PC-9 (cell line): ENCODE measurements at regions not wholly inside any gene's neighbourhood (a gene's known extent, or its start where the extent isn't known, plus 50 kb on each side); places are given as distances from the start of the nearest gene placed in this dataset.

Experiments used
- BruUV-seq: library from RNA; stranded (reverse); fragments of 400-500 nt; replicated peaks from 2 replicates; lab custom pipeline; 2021; lab: Mats Ljungman, UMichigan
- CTCF ChIA-PET: fragments of 300-600 bp; sonication (Branson Sonifier 250); formaldehyde crosslinking; loops from one replicate; lab custom pipeline; 2022; ENCODE audit warnings: antibody characterized with exemption; lab: Charles Lee
- POLR2A ChIA-PET: fragments of 300-600 bp; sonication (Branson Sonifier 250); formaldehyde crosslinking; loops from one replicate; lab custom pipeline; 2022; ENCODE audit warnings: antibody characterized with exemption; ENCODE audit not compliant: unreplicated experiment; lab: Charles Lee
- DNase-seq, 2 experiments: peaks; one replicate each; pipeline versions ENCODE4 v3.0.0 to v3.0.0-alpha.2; 2015 to 2022; ENCODE audit warnings: mixed read lengths in 1 of 2
- H2AFZ ChIP-seq: fragments of 200-600 bp; sonication (generic); 2 replicates; pipeline ENCODE4 v1.8.1; 2017; ENCODE audit warnings: antibody characterized with exemption
- H3F3A ChIP-seq: fragments of 200-600 bp; sonication (generic); 2 replicates; pipeline ENCODE4 v1.8.1; 2017; ENCODE audit warnings: antibody characterized with exemption, mild to moderate bottlenecking, low read depth; ENCODE audit not compliant: insufficient read depth
- H3K27ac ChIP-seq: fragments of 200-600 bp; sonication (generic); 2 replicates; pipeline ENCODE4 v1.6.1; 2016; ENCODE audit warnings: mixed run types
- H3K27me3 ChIP-seq: fragments of 200-600 bp; sonication (generic); 2 replicates; pipeline ENCODE4 v1.6.1; 2016; ENCODE audit warnings: low read depth, mixed run types; ENCODE audit not compliant: insufficient read depth
- H3K36me3 ChIP-seq: fragments of 200-600 bp; sonication (generic); 2 replicates; pipeline ENCODE4 v1.6.1; 2016; ENCODE audit warnings: low read depth, mixed run types
- H3K4me1 ChIP-seq: fragments of 200-600 bp; sonication (generic); replicated peaks from 2 replicates; pipeline ENCODE4 v1.6.1; 2016; ENCODE audit warnings: mixed run types; ENCODE audit not compliant: insufficient read depth
- H3K4me2 ChIP-seq: fragments of 200-600 bp; sonication (generic); 2 replicates; pipeline ENCODE4 v1.6.1; 2017; ENCODE audit warnings: mixed run types
- H3K4me3 ChIP-seq: fragments of 200-600 bp; sonication (generic); 2 replicates; pipeline ENCODE4 v1.6.1; 2016; ENCODE audit warnings: mixed run types
- H3K79me2 ChIP-seq: fragments of 200-600 bp; sonication (generic); 2 replicates; pipeline ENCODE4 v1.6.1; 2017; ENCODE audit warnings: low read depth, mixed run types
- H3K9me2 ChIP-seq: fragments of 200-600 bp; sonication (generic); 2 replicates; pipeline ENCODE4 v1.8.1; 2017; ENCODE audit warnings: mild to moderate bottlenecking; ENCODE audit not compliant: insufficient read depth
- H3K9me3 ChIP-seq: fragments of 200-600 bp; sonication (generic); 2 replicates; pipeline ENCODE4 v1.8.1; 2016; ENCODE audit warnings: low read depth; ENCODE audit not compliant: insufficient read depth
- H4K20me1 ChIP-seq: fragments of 200-600 bp; sonication (generic); 2 replicates; pipeline ENCODE4 v1.8.1; 2017; ENCODE audit not compliant: insufficient read depth
- CTCF ChIP-seq: fragments of 200-600 bp; sonication (generic); conservative IDR thresholded peaks from 2 replicates; pipeline ENCODE4 v1.6.1; 2017; ENCODE audit warnings: mixed run types, antibody characterized with exemption, mild to moderate bottlenecking, moderate library complexity
- EZH2 ChIP-seq: fragments of 200-600 bp; sonication (generic); IDR thresholded peaks from 2 replicates; pipeline ENCODE4 v1.8.0; 2017; ENCODE audit warnings: antibody characterized with exemption, low read depth
- intact Hi-C: fragments of 100-400 bp; cut with micrococcal nuclease; formaldehyde crosslinking; loops from one replicate; pipeline ENCODE4 v1.10.0; 2022; ENCODE audit not compliant: unreplicated experiment

DNA sequence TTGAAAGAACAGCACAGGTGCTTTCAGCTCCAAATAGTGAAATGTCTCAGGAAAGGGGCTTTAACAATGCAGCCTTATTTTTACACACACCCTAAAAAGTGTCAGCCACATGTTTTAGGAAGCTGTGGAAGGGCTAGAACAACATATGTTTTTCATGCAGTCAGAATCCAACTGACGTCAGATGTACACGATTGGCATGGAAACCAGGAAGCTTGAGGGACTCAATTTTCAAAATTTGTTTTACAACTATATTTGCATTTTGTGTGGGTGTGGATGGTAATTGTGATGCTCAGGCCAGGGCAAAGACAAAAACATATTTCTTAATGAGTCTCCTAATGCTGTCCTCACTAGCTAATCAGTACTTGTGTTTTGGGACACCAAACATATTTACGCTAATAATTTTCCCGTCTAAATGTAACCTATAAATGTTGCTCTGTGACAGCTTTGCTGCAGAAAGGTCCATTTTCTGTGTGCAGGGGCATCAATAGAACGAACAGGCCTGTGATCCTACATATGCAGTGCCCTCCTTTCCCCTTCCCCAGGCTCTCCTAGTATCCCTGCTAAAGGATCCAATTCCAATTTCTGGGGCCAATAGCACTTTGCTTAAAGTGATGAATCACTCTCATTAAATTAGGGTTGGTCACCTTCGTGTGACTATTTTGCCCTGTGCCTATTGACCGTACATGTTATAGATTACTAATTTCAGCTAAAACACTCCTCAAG is 434.0 kb upstream of the CDH5 start:
- intact Hi-C loops: no loop called here
- BruUV-seq: no TSS peak

DNA sequence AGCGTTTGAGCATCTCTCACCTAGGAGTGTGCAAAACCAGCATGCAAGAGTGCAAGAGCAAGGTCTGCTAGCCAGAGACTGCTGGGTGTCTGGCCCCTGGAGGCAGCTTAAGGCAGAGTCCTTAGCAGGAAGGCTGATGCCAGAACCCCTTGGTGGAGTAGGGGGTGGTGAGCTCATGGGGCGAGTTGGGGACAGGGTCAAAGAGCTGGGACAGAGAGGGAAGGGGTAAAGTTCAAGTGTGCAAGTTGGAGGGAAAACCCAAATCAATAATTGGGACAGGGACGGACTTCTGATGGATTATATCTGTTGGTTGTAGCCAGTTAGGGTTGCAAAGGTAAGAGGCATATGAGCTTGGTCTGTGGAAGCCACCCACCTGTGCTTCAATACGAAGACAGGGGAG is 443.6 kb upstream of the CDH5 start:
- Histone ChIP-seq H3K9me3 (no peaks in the 10 kb centered on the region), H3K4me2 (no peak overlapping the region), H3K27me3 (peaks cover 37% of the 10 kb centered on the region), H3K9me2 (no peaks in the 10 kb centered on the region), H3F3A (no peaks in the 10 kb centered on the region), H3K79me2 (no peaks in the 10 kb centered on the region), H3K27ac (no peak overlapping the region), H3K4me3 (no peak overlapping the region), H2AFZ (no peak overlapping the region), H4K20me1 (no peaks in the 10 kb centered on the region), H3K36me3 (no peaks in the 10 kb centered on the region), H3K4me1 (no peaks in the 10 kb centered on the region)
- TF ChIP-seq EZH2 (no peak), CTCF (no peak)
- no TSS peak for BruUV-seq
- ChIA-PET CTCF (no interaction called here), POLR2A (no interaction called here)
- no peak for DNase-seq
- intact Hi-C loops: no loop called here

More for the DNA sequence above, 434.0 kb upstream of the CDH5 start:
- Histone ChIP-seq H3K27me3 (no peaks in the 10 kb centered on the region), H3K4me3 (no peak overlapping the region), H4K20me1 (no peaks in the 10 kb centered on the region), H3F3A (no peaks in the 10 kb centered on the region), H3K4me2 (no peak overlapping the region), H3K27ac (no peak overlapping the region), H3K36me3 (no peaks in the 10 kb centered on the region), H3K9me2 (no peaks in the 10 kb centered on the region), H3K79me2 (no peaks in the 10 kb centered on the region), H3K4me1 (no peaks in the 10 kb centered on the region), H3K9me3 (no peaks in the 10 kb centered on the region), H2AFZ (no peak overlapping the region)
- TF ChIP-seq CTCF: no peak
- no peak for TF ChIP-seq EZH2
- DNase-seq: no peak
- POLR2A ChIA-PET: no interaction called here
- CTCF ChIA-PET: interaction anchor here (0.6 kb wide), 1 partner anchor 201 kb away, joined by 4 read pairs; no protein-coding TSS in a partner anchor

DNA sequence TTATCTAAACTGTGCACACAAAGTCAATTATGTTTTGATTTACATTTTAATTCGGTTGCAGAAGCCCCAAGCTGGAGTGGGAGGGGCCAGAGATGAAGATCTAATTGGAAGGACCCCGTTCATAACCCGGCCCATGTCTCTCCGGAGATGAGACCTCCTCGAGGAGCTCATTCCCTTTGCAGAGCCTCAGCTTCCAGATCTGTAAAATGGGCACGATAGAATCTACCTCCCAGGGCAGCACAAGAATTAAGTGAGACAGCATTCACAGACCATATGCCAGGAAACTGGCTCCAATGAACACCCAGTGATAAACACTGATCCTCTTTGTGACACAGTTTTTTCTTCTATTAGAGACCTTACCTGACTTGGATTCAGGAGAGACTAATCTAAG is 446.5 kb upstream of the CDH5 start:
- H3K27me3 ChIP-seq: peaks cover 48% of the 10 kb centered on the region
- no peak overlapping the region for H3K4me2 ChIP-seq
- no peak overlapping the region for H2AFZ ChIP-seq
- no peaks in the 10 kb centered on the region for H3K9me3 ChIP-seq
- no peak for DNase-seq
- no peaks in the 10 kb centered on the region for H3K4me1 ChIP-seq
- POLR2A ChIA-PET: no interaction called here
- H3K4me3 ChIP-seq: no peak overlapping the region
- no peaks in the 10 kb centered on the region for H3F3A ChIP-seq
- CTCF ChIA-PET: no interaction called here
- no peaks in the 10 kb centered on the region for H3K79me2 ChIP-seq
- H3K36me3 ChIP-seq: no peaks in the 10 kb centered on the region
- TF ChIP-seq CTCF: no peak
- no peak for TF ChIP-seq EZH2
- intact Hi-C loops: no loop called here
- no peaks in the 10 kb centered on the region for H4K20me1 ChIP-seq
- no TSS peak for BruUV-seq
- no peaks in the 10 kb centered on the region for H3K9me2 ChIP-seq
- no peak overlapping the region for H3K27ac ChIP-seq
